Testis (tissue), 2 donors: ENCODE measurements at regions not wholly inside any gene's neighbourhood (a gene's known extent, or its start where the extent isn't known, plus 50 kb on each side); places are given as distances from the start of the nearest gene placed in this dataset.

Source experiments
- DNase-seq: peaks from one replicate; pipeline ENCODE4 v3.0.0-alpha.2; 2019
- H3K27ac ChIP-seq, 2 donors: fragments of 200-600 bp; sonication (generic); one replicate each; pipeline ENCODE4 v1.5.1; 2019
- H3K27me3 ChIP-seq: fragments of 200-600 bp; sonication (generic); one replicate; pipeline ENCODE4 v1.5.1; 2019
- H3K36me3 ChIP-seq: fragments of 200-600 bp; sonication (generic); one replicate; pipeline ENCODE4 v1.5.1; 2017; ENCODE audit warnings: low read depth; ENCODE audit errors: missing control alignments
- H3K4me1 ChIP-seq: fragments of 200-600 bp; sonication (generic); one replicate; pipeline ENCODE4 v1.5.1; 2019
- H3K4me3 ChIP-seq, 2 donors: fragments of 200-600 bp; sonication (generic); one replicate each; pipeline ENCODE4 v1.5.1; 2017 to 2019
- H3K9me3 ChIP-seq: fragments of 200-600 bp; sonication (generic); one replicate; pipeline ENCODE4 v1.5.1; 2017
- POLR2A ChIP-seq: fragments of 450-650 bp; IDR thresholded peaks from one replicate; pipeline ENCODE4 v1.6.1; 2017; ENCODE audit warnings: antibody characterized with exemption, mild to moderate bottlenecking, moderate library complexity
- WGBS, 2 donors: methylation state at CpG; one replicate each; pipeline ENCODE4 v1.1.5; 2018; 5-methylcytosine and 5-hydroxymethylcytosine counted together
- intact Hi-C: fragments of 100-400 bp; cut with DNase I; formaldehyde crosslinking; loops from one replicate; pipeline ENCODE4 v1.15.1; 2023; ENCODE audit warnings: low total_unique reads
- TF ChIP-seq, protein P1 (sequence below), 3 experiments: fragments of 450-650 bp in 2 of 3; fragments of 200-600 bp in 1 of 3; sonication (generic) in 1 of 3; IDR thresholded peaks; one replicate each; pipeline ENCODE4 v1.5.1; 2016 to 2019; ENCODE audit warnings: antibody characterized with exemption in 3 of 3, mild to moderate bottlenecking in 2 of 3, moderate library complexity in 1 of 3

- Histone ChIP-seq H3K36me3 (no peaks in the 10 kb centered on the region), H3K27me3 (no peaks in the 10 kb centered on the region), H3K27ac (no peak overlapping the region), H3K9me3 (no peaks in the 10 kb centered on the region), H3K4me1 (no peaks in the 10 kb centered on the region), H3K4me3 (no peak overlapping the region)
- intact Hi-C loops, result no loop called here
- 55 to 71% methylated on average over 26 to 31 of the region's 31 CpGs for WGBS, 2 donors
- no peak for TF ChIP-seq POLR2A
- TF ChIP-seq, protein P1, sequence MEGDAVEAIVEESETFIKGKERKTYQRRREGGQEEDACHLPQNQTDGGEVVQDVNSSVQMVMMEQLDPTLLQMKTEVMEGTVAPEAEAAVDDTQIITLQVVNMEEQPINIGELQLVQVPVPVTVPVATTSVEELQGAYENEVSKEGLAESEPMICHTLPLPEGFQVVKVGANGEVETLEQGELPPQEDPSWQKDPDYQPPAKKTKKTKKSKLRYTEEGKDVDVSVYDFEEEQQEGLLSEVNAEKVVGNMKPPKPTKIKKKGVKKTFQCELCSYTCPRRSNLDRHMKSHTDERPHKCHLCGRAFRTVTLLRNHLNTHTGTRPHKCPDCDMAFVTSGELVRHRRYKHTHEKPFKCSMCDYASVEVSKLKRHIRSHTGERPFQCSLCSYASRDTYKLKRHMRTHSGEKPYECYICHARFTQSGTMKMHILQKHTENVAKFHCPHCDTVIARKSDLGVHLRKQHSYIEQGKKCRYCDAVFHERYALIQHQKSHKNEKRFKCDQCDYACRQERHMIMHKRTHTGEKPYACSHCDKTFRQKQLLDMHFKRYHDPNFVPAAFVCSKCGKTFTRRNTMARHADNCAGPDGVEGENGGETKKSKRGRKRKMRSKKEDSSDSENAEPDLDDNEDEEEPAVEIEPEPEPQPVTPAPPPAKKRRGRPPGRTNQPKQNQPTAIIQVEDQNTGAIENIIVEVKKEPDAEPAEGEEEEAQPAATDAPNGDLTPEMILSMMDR (IDR thresholded peaks at IDR 0.05), result no peak
- DNase-seq, result no peak
Measured at GRCh38 chr4:3702561-3703221, 63.5 kb upstream of the ADRA2C start.

GRCh38 chr4:3701736-3702560 lies 64.2 kb upstream of the ADRA2C start:
- WGBS, 2 donors, result 71 to 90% methylated on average over 11 to 25 of the region's 29 CpGs

GRCh38 chr4:3701271-3701734 lies 64.9 kb upstream of the ADRA2C start:
- no peaks in the 10 kb centered on the region for H3K36me3 ChIP-seq
- WGBS, 2 donors, result 62% methylated on average over 12 of the region's 12 CpGs; no CpG with 5 or more reads in 1 of the 2 donors
- H3K4me1 ChIP-seq, result no peaks in the 10 kb centered on the region
- no peaks in the 10 kb centered on the region for H3K27me3 ChIP-seq
- intact Hi-C loops, result no loop called here
- no peak for TF ChIP-seq POLR2A
- TF ChIP-seq, protein P1 (IDR thresholded peaks at IDR 0.05), result no peak
- no peaks in the 10 kb centered on the region for H3K9me3 ChIP-seq
- no peak overlapping the region for H3K4me3 ChIP-seq
- no peak overlapping the region for H3K27ac ChIP-seq
- no peak for DNase-seq

More at GRCh38 chr4:3701736-3702560, 64.2 kb upstream of the ADRA2C start:
- no peaks in the 10 kb centered on the region for H3K4me1 ChIP-seq
- DNase-seq, result no peak
- H3K36me3 ChIP-seq, result no peaks in the 10 kb centered on the region
- TF ChIP-seq POLR2A, result no peak
- TF ChIP-seq, protein P1 (IDR thresholded peaks at IDR 0.05), result no peak
- no peak overlapping the region for H3K4me3 ChIP-seq
- H3K27me3 ChIP-seq, result no peaks in the 10 kb centered on the region
- no peaks in the 10 kb centered on the region for H3K9me3 ChIP-seq
- intact Hi-C loops, result no loop called here
- no peak overlapping the region for H3K27ac ChIP-seq

- 83 to 89% methylated on average over 7 to 10 of the region's 10 CpGs for WGBS, 2 donors
- H3K27me3 ChIP-seq, result no peaks in the 10 kb centered on the region
- H3K36me3 ChIP-seq, result no peaks in the 10 kb centered on the region
- H3K4me3 ChIP-seq, result no peak overlapping the region
- DNase-seq, result no peak
- H3K27ac ChIP-seq, result no peak overlapping the region
- TF ChIP-seq, protein P1 (IDR thresholded peaks at IDR 0.05), result no peak
- no peaks in the 10 kb centered on the region for H3K4me1 ChIP-seq
- no peaks in the 10 kb centered on the region for H3K9me3 ChIP-seq
- intact Hi-C loops, result no loop called here
Measured at GRCh38 chr4:3700736-3701135, 65.4 kb upstream of the ADRA2C start.
